ENCODE measurements at regions not wholly inside any gene's neighbourhood (a gene's known extent, or its start where the extent isn't known, plus 50 kb on each side); places are given as distances from the start of the nearest gene placed in this dataset.

DNA sequence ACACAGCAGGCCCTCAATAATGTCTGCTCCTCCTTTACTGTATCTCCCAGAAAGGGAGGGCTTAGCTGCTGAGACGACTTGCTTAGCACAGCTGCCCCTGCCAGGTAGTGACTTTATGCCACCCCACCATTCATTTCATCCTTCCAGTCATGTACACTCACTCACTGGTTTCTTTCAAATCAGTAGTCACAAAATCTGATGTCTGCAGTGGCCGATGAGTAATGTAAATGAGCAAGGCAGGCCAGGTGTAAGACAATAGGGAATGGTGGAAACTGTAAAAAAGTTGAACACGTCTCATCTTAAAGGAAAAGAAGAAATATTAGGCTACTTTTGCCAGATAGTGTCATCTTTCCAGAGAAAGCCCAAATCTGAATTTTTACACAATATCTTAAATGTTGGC is 207.6 kb upstream of the PRICKLE2 start:
- H3K36me3 ChIP-seq (ENCODE audit: insufficient read depth, low read length) = no peaks in the 10 kb centered on the region
- H3K4me3 Mint-ChIP-seq = no peak overlapping the region
- no peak overlapping the region for H3K27ac Mint-ChIP-seq
- H3K4me1 ChIP-seq (ENCODE audit: insufficient read depth, low read length) = no peaks in the 10 kb centered on the region
- H3K36me3 Mint-ChIP-seq = no peaks in the 10 kb centered on the region
- no peaks in the 10 kb centered on the region for H3K27me3 ChIP-seq (ENCODE audit: insufficient read depth, low read length, poor library complexity, severe bottlenecking)
- H3K4me1 Mint-ChIP-seq = no peaks in the 10 kb centered on the region
- H3K4me3 ChIP-seq (ENCODE audit: low read length) = no peak overlapping the region
- ChIA-PET POLR2A (no interaction called here), CTCF (no interaction called here)
- no peaks in the 10 kb centered on the region for H3K9me3 ChIP-seq (ENCODE audit: low read length)
- DNase-seq = no peak
- peaks cover 2 to 8% of the 10 kb centered on the region in 2 donors for H3K27me3 Mint-ChIP-seq
- H3K9me3 Mint-ChIP-seq = peaks cover 0 to 13% (median 6%) of the 10 kb centered on the region in 5 donors
- no peak overlapping the region for H3K27ac ChIP-seq (ENCODE audit: low read depth, low read length)

DNA sequence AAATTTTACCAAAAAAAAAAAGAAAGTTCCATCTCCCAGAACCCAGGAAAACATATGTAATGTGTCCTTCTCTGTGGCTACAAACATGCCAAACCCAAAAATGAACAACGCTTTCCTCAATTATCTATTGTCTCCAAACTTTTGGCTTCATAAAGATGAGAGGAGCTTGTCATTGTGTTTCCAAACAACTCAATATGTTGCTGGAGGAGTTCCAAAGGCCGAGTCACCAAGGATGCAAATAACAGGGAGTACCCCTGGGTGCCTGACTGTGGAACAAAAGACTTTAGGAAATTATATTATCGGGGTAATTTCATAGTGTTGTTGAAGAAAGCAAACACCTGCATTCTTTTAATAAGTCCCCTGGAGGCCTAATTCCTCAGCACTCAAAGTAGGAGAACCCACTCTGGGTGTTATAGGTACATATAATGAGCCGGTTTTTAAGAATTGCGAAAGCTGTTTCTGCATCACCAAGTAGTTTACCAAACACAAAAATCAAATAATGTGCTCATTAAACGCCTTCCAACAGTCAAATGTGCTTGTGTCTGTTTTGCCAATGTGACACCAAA is 206.3 kb upstream of the PRICKLE2 start:
- ChIA-PET POLR2A (no interaction called here), CTCF (no interaction called here)
- Histone ChIP-seq H3K27me3 (ENCODE audit: insufficient read depth, low read length, poor library complexity, severe bottlenecking) (no peaks in the 10 kb centered on the region), H3K4me1 (ENCODE audit: insufficient read depth, low read length) (no peaks in the 10 kb centered on the region), H3K36me3 (ENCODE audit: insufficient read depth, low read length) (no peaks in the 10 kb centered on the region), H3K4me3 (ENCODE audit: low read length) (no peak overlapping the region), H3K9me3 (ENCODE audit: low read length) (no peaks in the 10 kb centered on the region), H3K27ac (ENCODE audit: low read depth, low read length) (no peak overlapping the region)
- Mint-ChIP-seq H3K4me1 (no peaks in the 10 kb centered on the region), H3K27ac (no peak overlapping the region), H3K9me3 (peaks cover 0 to 13% (median 1%) of the 10 kb centered on the region in 5 donors), H3K4me3 (no peak overlapping the region), H3K27me3 (peaks cover 2 to 12% of the 10 kb centered on the region in 2 donors), H3K36me3 (no peaks in the 10 kb centered on the region)
- DNase-seq = no peak

DNA sequence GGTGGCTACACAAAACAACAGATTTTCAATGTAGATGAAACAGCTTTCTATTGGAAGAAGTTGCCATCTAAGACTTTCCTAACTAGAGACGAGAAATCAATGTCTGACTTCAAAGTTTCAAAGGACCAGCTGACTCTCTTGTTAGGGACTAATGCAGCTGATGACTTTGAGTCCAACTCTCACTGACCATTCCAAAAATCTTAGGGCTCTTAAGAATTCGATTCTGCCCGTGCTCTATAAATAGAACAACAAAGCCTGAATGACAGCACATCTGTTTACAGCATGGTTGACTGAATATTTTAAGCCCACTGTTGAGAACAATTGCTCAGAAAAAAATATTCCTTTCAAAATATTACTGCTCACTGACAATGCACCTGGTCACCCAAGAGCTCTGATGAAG is 202.4 kb upstream of the PRICKLE2 start:
- Histone ChIP-seq H3K36me3 (ENCODE audit: insufficient read depth, low read length) (no peaks in the 10 kb centered on the region), H3K9me3 (ENCODE audit: low read length) (no peaks in the 10 kb centered on the region), H3K4me1 (ENCODE audit: insufficient read depth, low read length) (no peaks in the 10 kb centered on the region), H3K4me3 (ENCODE audit: low read length) (no peak overlapping the region), H3K27me3 (ENCODE audit: insufficient read depth, low read length, poor library complexity, severe bottlenecking) (no peaks in the 10 kb centered on the region), H3K27ac (ENCODE audit: low read depth, low read length) (no peak overlapping the region)
- no peaks in the 10 kb centered on the region for H3K36me3 Mint-ChIP-seq
- ChIA-PET CTCF (no interaction called here), POLR2A (no interaction called here)
- DNase-seq = no peak
- H3K4me1 Mint-ChIP-seq = no peaks in the 10 kb centered on the region
- H3K27ac Mint-ChIP-seq = no peak overlapping the region
- H3K9me3 Mint-ChIP-seq = peaks cover 0 to 4% (median 0%) of the 10 kb centered on the region in 5 donors
- H3K4me3 Mint-ChIP-seq = no peak overlapping the region
- peaks cover 0 to 12% of the 10 kb centered on the region in 2 donors for H3K27me3 Mint-ChIP-seq

DNA sequence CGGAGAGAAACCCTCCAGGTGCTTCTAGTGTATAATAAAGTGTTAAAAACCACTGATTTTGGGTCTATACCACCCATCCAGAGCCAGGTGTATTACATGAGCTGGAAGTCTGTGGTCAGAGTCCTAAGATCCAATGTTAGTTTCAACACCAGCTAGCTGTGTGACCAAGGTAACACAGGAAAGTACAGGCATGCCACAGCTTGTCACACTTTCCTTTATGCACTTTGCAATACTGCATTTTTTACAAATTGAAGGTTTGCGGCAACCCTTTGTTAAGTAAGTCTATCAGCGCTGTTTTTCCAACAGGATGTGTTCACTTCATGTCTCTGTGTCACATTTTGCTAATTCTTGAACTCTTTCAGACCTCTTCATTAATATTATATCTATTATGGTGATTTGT is 201.3 kb upstream of the PRICKLE2 start:
- no peak overlapping the region for H3K27ac ChIP-seq (ENCODE audit: low read depth, low read length)
- no peak overlapping the region for H3K4me3 ChIP-seq (ENCODE audit: low read length)
- peaks cover 0 to 4% (median 0%) of the 10 kb centered on the region in 5 donors for H3K9me3 Mint-ChIP-seq
- H3K27me3 ChIP-seq (ENCODE audit: insufficient read depth, low read length, poor library complexity, severe bottlenecking) = no peaks in the 10 kb centered on the region
- no peaks in the 10 kb centered on the region for H3K4me1 Mint-ChIP-seq
- ChIA-PET POLR2A (no interaction called here), CTCF (no interaction called here)
- H3K27ac Mint-ChIP-seq = no peak overlapping the region
- DNase-seq = no peak
- no peaks in the 10 kb centered on the region for H3K36me3 ChIP-seq (ENCODE audit: insufficient read depth, low read length)
- H3K9me3 ChIP-seq (ENCODE audit: low read length) = no peaks in the 10 kb centered on the region
- H3K4me1 ChIP-seq (ENCODE audit: insufficient read depth, low read length) = no peaks in the 10 kb centered on the region
- no peak overlapping the region for H3K4me3 Mint-ChIP-seq
- H3K36me3 Mint-ChIP-seq = no peaks in the 10 kb centered on the region
- peaks cover 0 to 7% of the 10 kb centered on the region in 2 donors for H3K27me3 Mint-ChIP-seq

DNA sequence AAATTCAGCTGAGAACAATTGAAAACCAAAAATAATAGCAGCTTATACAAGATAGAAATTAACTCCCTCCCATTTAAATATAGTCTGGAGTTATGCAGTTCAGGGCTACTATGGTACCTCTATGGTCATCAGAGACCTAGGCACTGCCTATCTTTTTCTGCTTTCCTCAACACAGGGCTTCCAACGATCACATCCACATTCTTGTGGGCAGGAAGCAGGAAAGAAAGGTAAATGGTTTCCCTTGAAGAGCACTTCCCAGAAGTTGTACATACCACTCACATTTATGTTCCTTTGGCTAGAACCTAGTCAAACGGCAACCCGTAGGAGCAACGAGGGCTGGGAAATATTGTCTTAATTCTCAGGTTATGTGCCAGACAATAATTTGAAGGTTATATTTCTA is 197.7 kb upstream of the PRICKLE2 start:
- Mint-ChIP-seq H3K9me3 (peaks cover 0 to 1% (median 0%) of the 10 kb centered on the region in 5 donors), H3K4me1 (no peaks in the 10 kb centered on the region), H3K36me3 (no peaks in the 10 kb centered on the region), H3K27me3 (peaks cover 0 to 4% of the 10 kb centered on the region in 2 donors), H3K4me3 (no peak overlapping the region), H3K27ac (no peak overlapping the region)
- DNase-seq = no peak
- no peak overlapping the region for H3K27ac ChIP-seq (ENCODE audit: low read depth, low read length)
- H3K9me3 ChIP-seq (ENCODE audit: low read length) = no peaks in the 10 kb centered on the region
- CTCF ChIA-PET = no interaction called here
- H3K36me3 ChIP-seq (ENCODE audit: insufficient read depth, low read length) = no peaks in the 10 kb centered on the region
- H3K27me3 ChIP-seq (ENCODE audit: insufficient read depth, low read length, poor library complexity, severe bottlenecking) = no peaks in the 10 kb centered on the region
- no peaks in the 10 kb centered on the region for H3K4me1 ChIP-seq (ENCODE audit: insufficient read depth, low read length)
- H3K4me3 ChIP-seq (ENCODE audit: low read length) = no peak overlapping the region
- POLR2A ChIA-PET = no interaction called here

DNA sequence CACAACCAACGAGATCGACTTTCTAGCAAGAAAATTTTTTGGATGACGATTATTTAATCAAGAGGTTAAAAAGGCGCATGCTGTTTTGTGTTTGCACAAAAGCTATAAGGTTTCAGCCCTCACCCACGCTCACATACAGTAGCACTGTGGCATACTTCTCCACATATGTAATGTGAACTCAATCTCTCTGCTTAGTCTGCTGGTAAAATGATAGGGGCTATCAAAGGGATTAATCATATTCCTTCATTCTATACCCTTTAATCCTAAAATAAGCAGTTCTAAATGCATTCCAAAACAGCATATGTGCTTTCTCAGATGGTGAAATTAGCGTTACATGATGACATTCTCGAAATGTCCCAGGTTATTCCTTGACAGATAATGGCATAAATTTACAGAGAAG is 196.9 kb upstream of the PRICKLE2 start:
- H3K36me3 ChIP-seq (ENCODE audit: insufficient read depth, low read length) = no peaks in the 10 kb centered on the region
- Mint-ChIP-seq H3K9me3 (peaks cover 0 to 1% (median 0%) of the 10 kb centered on the region in 5 donors), H3K36me3 (no peaks in the 10 kb centered on the region), H3K27me3 (peaks cover 0 to 4% of the 10 kb centered on the region in 2 donors), H3K4me3 (no peak overlapping the region), H3K27ac (no peak overlapping the region), H3K4me1 (no peaks in the 10 kb centered on the region)
- H3K27ac ChIP-seq (ENCODE audit: low read depth, low read length) = no peak overlapping the region
- no peak overlapping the region for H3K4me3 ChIP-seq (ENCODE audit: low read length)
- ChIA-PET CTCF (no interaction called here), POLR2A (no interaction called here)
- H3K9me3 ChIP-seq (ENCODE audit: low read length) = no peaks in the 10 kb centered on the region
- no peak for DNase-seq
- H3K4me1 ChIP-seq (ENCODE audit: insufficient read depth, low read length) = no peaks in the 10 kb centered on the region
- no peaks in the 10 kb centered on the region for H3K27me3 ChIP-seq (ENCODE audit: insufficient read depth, low read length, poor library complexity, severe bottlenecking)

DNA sequence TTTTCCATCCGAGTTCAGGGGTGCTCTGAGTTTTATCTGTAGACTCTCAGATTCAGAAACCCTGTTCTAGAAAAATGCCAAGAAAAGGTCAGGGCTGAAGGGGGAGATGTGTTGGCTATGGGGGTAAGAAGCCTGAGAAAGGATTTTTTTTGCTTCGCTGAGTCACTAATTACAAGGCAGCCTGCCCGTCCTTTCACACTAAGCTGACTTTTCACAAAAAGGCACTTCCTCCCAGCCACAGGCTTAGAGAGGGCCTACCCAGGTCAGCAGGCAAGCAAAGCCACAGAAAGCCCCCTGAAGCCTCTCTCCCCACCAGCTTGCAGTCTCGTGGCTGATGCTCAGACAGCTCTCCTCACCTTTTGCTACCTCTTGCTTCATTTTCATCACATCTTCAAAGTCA is 192.6 kb upstream of the PRICKLE2 start:
- no peak overlapping the region for H3K27ac Mint-ChIP-seq
- no peak overlapping the region for H3K4me3 Mint-ChIP-seq
- Histone ChIP-seq H3K4me1 (ENCODE audit: insufficient read depth, low read length) (no peaks in the 10 kb centered on the region), H3K27ac (ENCODE audit: low read depth, low read length) (no peak overlapping the region), H3K36me3 (ENCODE audit: insufficient read depth, low read length) (no peaks in the 10 kb centered on the region), H3K9me3 (ENCODE audit: low read length) (no peaks in the 10 kb centered on the region), H3K27me3 (ENCODE audit: insufficient read depth, low read length, poor library complexity, severe bottlenecking) (no peaks in the 10 kb centered on the region), H3K4me3 (ENCODE audit: low read length) (no peak overlapping the region)
- H3K27me3 Mint-ChIP-seq = peaks cover 7 to 10% of the 10 kb centered on the region in 2 donors
- CTCF ChIA-PET = no interaction called here
- H3K36me3 Mint-ChIP-seq = no peaks in the 10 kb centered on the region
- POLR2A ChIA-PET = no interaction called here
- H3K4me1 Mint-ChIP-seq = no peaks in the 10 kb centered on the region
- DNase-seq = no peak
- H3K9me3 Mint-ChIP-seq = peaks cover 0 to 5% (median 0%) of the 10 kb centered on the region in 5 donors

DNA sequence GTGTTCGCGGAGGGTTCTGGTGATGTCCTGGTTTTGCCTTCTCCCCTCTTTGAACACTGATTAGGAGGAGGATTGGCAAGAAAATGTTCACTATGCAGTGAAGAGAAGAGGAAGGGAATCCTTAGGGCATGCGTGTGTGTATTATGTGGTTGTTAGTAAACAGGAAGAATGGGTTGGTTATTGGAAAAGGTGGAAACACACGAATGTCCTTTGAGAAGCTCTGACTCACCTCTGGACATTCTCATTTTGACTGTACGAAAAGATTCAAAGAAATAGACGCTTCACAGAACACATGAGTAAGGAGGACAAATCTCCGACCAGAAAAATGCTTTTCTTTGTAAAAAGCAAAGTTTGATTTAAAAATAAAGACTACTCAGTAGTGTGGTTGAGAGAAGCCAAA is 188.8 kb upstream of the PRICKLE2 start:
- no peak overlapping the region for H3K27ac Mint-ChIP-seq
- H3K4me1 ChIP-seq (ENCODE audit: insufficient read depth, low read length) = no peaks in the 10 kb centered on the region
- no peak for DNase-seq
- ChIA-PET POLR2A (no interaction called here), CTCF (no interaction called here)
- H3K4me1 Mint-ChIP-seq = no peaks in the 10 kb centered on the region
- no peak overlapping the region for H3K27ac ChIP-seq (ENCODE audit: low read depth, low read length)
- H3K4me3 ChIP-seq (ENCODE audit: low read length) = no peak overlapping the region
- peaks cover 0 to 5% (median 0%) of the 10 kb centered on the region in 5 donors for H3K9me3 Mint-ChIP-seq
- no peak overlapping the region for H3K4me3 Mint-ChIP-seq
- no peaks in the 10 kb centered on the region for H3K9me3 ChIP-seq (ENCODE audit: low read length)
- H3K36me3 Mint-ChIP-seq = no peaks in the 10 kb centered on the region
- peaks cover 7 to 10% of the 10 kb centered on the region in 2 donors for H3K27me3 Mint-ChIP-seq
- no peaks in the 10 kb centered on the region for H3K27me3 ChIP-seq (ENCODE audit: insufficient read depth, low read length, poor library complexity, severe bottlenecking)
- H3K36me3 ChIP-seq (ENCODE audit: insufficient read depth, low read length) = no peaks in the 10 kb centered on the region

DNA sequence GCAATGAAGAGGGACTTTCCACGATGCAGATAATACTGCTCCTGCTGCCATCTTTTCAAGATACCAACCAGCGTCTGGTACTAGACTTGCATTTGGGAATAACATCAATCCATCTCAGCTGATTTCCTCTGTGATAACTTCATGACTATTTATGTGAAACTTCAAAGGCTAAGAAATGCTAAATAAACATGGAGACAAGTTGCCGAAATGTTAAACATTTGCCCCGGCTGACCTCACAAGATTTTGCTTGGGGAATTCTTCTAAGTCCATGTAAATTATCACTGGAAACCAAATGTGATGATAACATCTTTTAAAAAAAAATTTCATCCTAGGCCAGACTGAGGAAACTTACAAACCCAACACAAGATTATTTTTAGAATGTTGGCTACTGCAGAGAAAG is 185.8 kb upstream of the PRICKLE2 start:
- ChIA-PET CTCF (no interaction called here), POLR2A (no interaction called here)
- no peak overlapping the region for H3K4me3 Mint-ChIP-seq
- Histone ChIP-seq H3K4me1 (ENCODE audit: insufficient read depth, low read length) (no peaks in the 10 kb centered on the region), H3K36me3 (ENCODE audit: insufficient read depth, low read length) (no peaks in the 10 kb centered on the region), H3K9me3 (ENCODE audit: low read length) (no peaks in the 10 kb centered on the region), H3K27me3 (ENCODE audit: insufficient read depth, low read length, poor library complexity, severe bottlenecking) (no peaks in the 10 kb centered on the region), H3K27ac (ENCODE audit: low read depth, low read length) (no peak overlapping the region), H3K4me3 (ENCODE audit: low read length) (no peak overlapping the region)
- H3K27me3 Mint-ChIP-seq = peaks cover 4 to 17% of the 10 kb centered on the region in 2 donors
- H3K4me1 Mint-ChIP-seq = no peaks in the 10 kb centered on the region
- H3K27ac Mint-ChIP-seq = no peak overlapping the region
- DNase-seq = no peak
- peaks cover 0 to 6% (median 2%) of the 10 kb centered on the region in 5 donors for H3K9me3 Mint-ChIP-seq
- no peaks in the 10 kb centered on the region for H3K36me3 Mint-ChIP-seq
